ENCODE measurements at regions not wholly inside any gene's neighbourhood (a gene's known extent, or its start where the extent isn't known, plus 50 kb on each side); places are given as distances from the start of the nearest gene placed in this dataset.

- DNase-seq = peak in 2 of 3 donors; percentile 66 to 76
- Histone ChIP-seq H3K27me3 (replicated peaks in 2 of 5; ENCODE audit: control insufficient read depth in 4 of 5, insufficient read depth in 5 of 5, low read length in 4 of 5) (no peaks in the 10 kb centered on the region), H3K36me3 (ENCODE audit: control insufficient read depth in 4 of 4, insufficient read depth in 4 of 4, low read length in 3 of 4) (no peaks in the 10 kb centered on the region), H3K9me3 (ENCODE audit: control extremely low read depth in 1 of 5, control insufficient read depth in 4 of 5, insufficient read depth in 2 of 5, low read depth in 1 of 5, low read length in 4 of 5) (no peaks in the 10 kb centered on the region), H3K4me3 (ENCODE audit: control insufficient read depth in 1 of 7, extremely low read depth in 1 of 7, insufficient read depth in 4 of 7, low read depth in 2 of 7, low read length in 6 of 7) (no peak overlapping the region), H3K4me1 (ENCODE audit: control extremely low read depth in 1 of 4, control insufficient read depth in 4 of 4, insufficient read depth in 4 of 4, low read length in 3 of 4) (peaks cover 13 to 24% (median 19%) of the 10 kb centered on the region in 4 experiments), H3K27ac (ENCODE audit: insufficient read depth in 1 of 2, low read depth in 1 of 2, low read length in 2 of 2, poor library complexity in 1 of 2, severe bottlenecking in 2 of 2) (peak overlapping the region in 1 of 2 experiments; percentile 44)
- WGBS (ENCODE audit: insufficient coverage) = 92% methylated on average over 3 of the region's 4 CpGs
- ChIA-PET POLR2A (interaction anchor here (0.6 kb wide), 1 partner anchor 300 kb away, joined by 5 read pairs; no protein-coding TSS in a partner anchor), CTCF (interaction anchor here (1.5 to 2.3 kb wide), 2 partner anchors 11 kb away, joined by 6 to 8 read pairs; no protein-coding TSS in a partner anchor)
Observed at GRCh38 chr2:12177455-12178288, 431.2 kb downstream of the LPIN1 start.

- Histone ChIP-seq H3K9me3 (ENCODE audit: control extremely low read depth in 1 of 5, control insufficient read depth in 4 of 5, insufficient read depth in 2 of 5, low read depth in 1 of 5, low read length in 4 of 5) (no peaks in the 10 kb centered on the region), H3K4me1 (ENCODE audit: control extremely low read depth in 1 of 4, control insufficient read depth in 4 of 4, insufficient read depth in 4 of 4, low read length in 3 of 4) (peaks cover 13 to 28% (median 19%) of the 10 kb centered on the region in 4 experiments), H3K27me3 (replicated peaks in 2 of 5; ENCODE audit: control insufficient read depth in 4 of 5, insufficient read depth in 5 of 5, low read length in 4 of 5) (no peaks in the 10 kb centered on the region), H3K4me3 (ENCODE audit: control insufficient read depth in 1 of 7, extremely low read depth in 1 of 7, insufficient read depth in 4 of 7, low read depth in 2 of 7, low read length in 6 of 7) (no peak overlapping the region), H3K27ac (ENCODE audit: insufficient read depth in 1 of 2, low read depth in 1 of 2, low read length in 2 of 2, poor library complexity in 1 of 2, severe bottlenecking in 2 of 2) (no peak overlapping the region), H3K36me3 (ENCODE audit: control insufficient read depth in 4 of 4, insufficient read depth in 4 of 4, low read length in 3 of 4) (no peaks in the 10 kb centered on the region)
- DNase-seq = no peak
- 100% methylated on average over 5 of the region's 6 CpGs for WGBS (ENCODE audit: insufficient coverage)
- ChIA-PET CTCF (interaction anchor here (1.3 to 2.3 kb wide), 4 partner anchors 9 to 12 kb away, joined by 3 to 8 read pairs (median 5); no protein-coding TSS in a partner anchor), POLR2A (no interaction called here)
Observed at GRCh38 chr2:12178289-12179080, 432.1 kb downstream of the LPIN1 start.

- Histone ChIP-seq H3K4me1 (ENCODE audit: control extremely low read depth in 1 of 4, control insufficient read depth in 4 of 4, insufficient read depth in 4 of 4, low read length in 3 of 4) (peaks cover 13 to 28% (median 19%) of the 10 kb centered on the region in 4 experiments), H3K27me3 (replicated peaks in 2 of 5; ENCODE audit: control insufficient read depth in 4 of 5, insufficient read depth in 5 of 5, low read length in 4 of 5) (no peaks in the 10 kb centered on the region), H3K36me3 (ENCODE audit: control insufficient read depth in 4 of 4, insufficient read depth in 4 of 4, low read length in 3 of 4) (no peaks in the 10 kb centered on the region), H3K4me3 (ENCODE audit: control insufficient read depth in 1 of 7, extremely low read depth in 1 of 7, insufficient read depth in 4 of 7, low read depth in 2 of 7, low read length in 6 of 7) (no peak overlapping the region), H3K27ac (ENCODE audit: insufficient read depth in 1 of 2, low read depth in 1 of 2, low read length in 2 of 2, poor library complexity in 1 of 2, severe bottlenecking in 2 of 2) (no peak overlapping the region), H3K9me3 (ENCODE audit: control extremely low read depth in 1 of 5, control insufficient read depth in 4 of 5, insufficient read depth in 2 of 5, low read depth in 1 of 5, low read length in 4 of 5) (no peaks in the 10 kb centered on the region)
- CTCF ChIA-PET = interaction anchor here (1.5 kb wide), 1 partner anchor 9 kb away, joined by 4 read pairs; no protein-coding TSS in a partner anchor
- POLR2A ChIA-PET = interaction anchor here (0.6 kb wide), 1 partner anchor 125 kb away, joined by 4 read pairs; no protein-coding TSS in a partner anchor
- no peak for DNase-seq
- WGBS (ENCODE audit: insufficient coverage) = 100% methylated on average over 1 of the region's 2 CpGs
Observed at GRCh38 chr2:12180031-12180430, 433.6 kb downstream of the LPIN1 start.

- ChIA-PET POLR2A (no interaction called here), CTCF (interaction anchor here (1.2 kb wide), 1 partner anchor 13 kb away, joined by 3 read pairs; no protein-coding TSS in a partner anchor)
- 14% methylated on average over 1 of the region's 3 CpGs for WGBS (ENCODE audit: insufficient coverage)
- H3K4me3 ChIP-seq (ENCODE audit: control insufficient read depth in 1 of 7, extremely low read depth in 1 of 7, insufficient read depth in 4 of 7, low read depth in 2 of 7, low read length in 6 of 7) = no peak overlapping the region
- H3K36me3 ChIP-seq (ENCODE audit: control insufficient read depth in 4 of 4, insufficient read depth in 4 of 4, low read length in 3 of 4) = no peaks in the 10 kb centered on the region
- H3K9me3 ChIP-seq (ENCODE audit: control extremely low read depth in 1 of 5, control insufficient read depth in 4 of 5, insufficient read depth in 2 of 5, low read depth in 1 of 5, low read length in 4 of 5) = no peaks in the 10 kb centered on the region
- no peak overlapping the region for H3K27ac ChIP-seq (ENCODE audit: insufficient read depth in 1 of 2, low read depth in 1 of 2, low read length in 2 of 2, poor library complexity in 1 of 2, severe bottlenecking in 2 of 2)
- DNase-seq = peak in 1 of 3 donors; percentile 39
- H3K27me3 ChIP-seq (replicated peaks in 2 of 5; ENCODE audit: control insufficient read depth in 4 of 5, insufficient read depth in 5 of 5, low read length in 4 of 5) = no peaks in the 10 kb centered on the region
- peaks cover 0 to 8% (median 2%) of the 10 kb centered on the region in 4 experiments for H3K4me1 ChIP-seq (ENCODE audit: control extremely low read depth in 1 of 4, control insufficient read depth in 4 of 4, insufficient read depth in 4 of 4, low read length in 3 of 4)
Observed at GRCh38 chr2:12183032-12183645, 436.7 kb downstream of the LPIN1 start.

GRCh38 chr2:12192762-12193161 is 446.3 kb downstream of the LPIN1 start:
- H3K9me3 ChIP-seq (ENCODE audit: control extremely low read depth in 1 of 5, control insufficient read depth in 4 of 5, insufficient read depth in 2 of 5, low read depth in 1 of 5, low read length in 4 of 5) = peaks cover 0 to 9% (median 0%) of the 10 kb centered on the region in 5 experiments
- ChIA-PET CTCF (no interaction called here), POLR2A (no interaction called here)
- H3K36me3 ChIP-seq (ENCODE audit: control insufficient read depth in 4 of 4, insufficient read depth in 4 of 4, low read length in 3 of 4) = no peaks in the 10 kb centered on the region
- peak overlapping the region in 3 of 7 experiments; percentile 20 to 45 (median 45) for H3K4me3 ChIP-seq (ENCODE audit: control insufficient read depth in 1 of 7, extremely low read depth in 1 of 7, insufficient read depth in 4 of 7, low read depth in 2 of 7, low read length in 6 of 7)
- no peak overlapping the region for H3K27ac ChIP-seq (ENCODE audit: insufficient read depth in 1 of 2, low read depth in 1 of 2, low read length in 2 of 2, poor library complexity in 1 of 2, severe bottlenecking in 2 of 2)
- DNase-seq = peak; percentile 72 to 86 (median 82)
- 20% methylated on average over 3 of the region's 5 CpGs for WGBS (ENCODE audit: insufficient coverage)
- no peaks in the 10 kb centered on the region for H3K27me3 ChIP-seq (replicated peaks in 2 of 5; ENCODE audit: control insufficient read depth in 4 of 5, insufficient read depth in 5 of 5, low read length in 4 of 5)
- peaks cover 4 to 20% (median 13%) of the 10 kb centered on the region in 4 experiments for H3K4me1 ChIP-seq (ENCODE audit: control extremely low read depth in 1 of 4, control insufficient read depth in 4 of 4, insufficient read depth in 4 of 4, low read length in 3 of 4)

GRCh38 chr2:12194968-12195367 is 448.5 kb downstream of the LPIN1 start:
- no peak for DNase-seq
- WGBS (ENCODE audit: insufficient coverage) = no CpG with 5 or more reads among the region's 1 CpG
- no peaks in the 10 kb centered on the region for H3K36me3 ChIP-seq (ENCODE audit: control insufficient read depth in 4 of 4, insufficient read depth in 4 of 4, low read length in 3 of 4)
- no peak overlapping the region for H3K27ac ChIP-seq (ENCODE audit: insufficient read depth in 1 of 2, low read depth in 1 of 2, low read length in 2 of 2, poor library complexity in 1 of 2, severe bottlenecking in 2 of 2)
- peaks cover 0 to 9% (median 0%) of the 10 kb centered on the region in 5 experiments for H3K9me3 ChIP-seq (ENCODE audit: control extremely low read depth in 1 of 5, control insufficient read depth in 4 of 5, insufficient read depth in 2 of 5, low read depth in 1 of 5, low read length in 4 of 5)
- no peak overlapping the region for H3K4me3 ChIP-seq (ENCODE audit: control insufficient read depth in 1 of 7, extremely low read depth in 1 of 7, insufficient read depth in 4 of 7, low read depth in 2 of 7, low read length in 6 of 7)
- ChIA-PET POLR2A (no interaction called here), CTCF (interaction anchor here (0.9 kb wide), 1 partner anchor 10 kb away, joined by 3 read pairs; no protein-coding TSS in a partner anchor)
- H3K27me3 ChIP-seq (replicated peaks in 2 of 5; ENCODE audit: control insufficient read depth in 4 of 5, insufficient read depth in 5 of 5, low read length in 4 of 5) = peaks cover 0 to 1% (median 0%) of the 10 kb centered on the region in 5 experiments
- H3K4me1 ChIP-seq (ENCODE audit: control extremely low read depth in 1 of 4, control insufficient read depth in 4 of 4, insufficient read depth in 4 of 4, low read length in 3 of 4) = peaks cover 4 to 20% (median 13%) of the 10 kb centered on the region in 4 experiments

Measured in common myeloid progenitor, CD34-positive (primary cell).